ENCODE measurements at regions not wholly inside any gene's neighbourhood (a gene's known extent, or its start where the extent isn't known, plus 50 kb on each side); places are given as distances from the start of the nearest gene placed in this dataset.

DNA sequence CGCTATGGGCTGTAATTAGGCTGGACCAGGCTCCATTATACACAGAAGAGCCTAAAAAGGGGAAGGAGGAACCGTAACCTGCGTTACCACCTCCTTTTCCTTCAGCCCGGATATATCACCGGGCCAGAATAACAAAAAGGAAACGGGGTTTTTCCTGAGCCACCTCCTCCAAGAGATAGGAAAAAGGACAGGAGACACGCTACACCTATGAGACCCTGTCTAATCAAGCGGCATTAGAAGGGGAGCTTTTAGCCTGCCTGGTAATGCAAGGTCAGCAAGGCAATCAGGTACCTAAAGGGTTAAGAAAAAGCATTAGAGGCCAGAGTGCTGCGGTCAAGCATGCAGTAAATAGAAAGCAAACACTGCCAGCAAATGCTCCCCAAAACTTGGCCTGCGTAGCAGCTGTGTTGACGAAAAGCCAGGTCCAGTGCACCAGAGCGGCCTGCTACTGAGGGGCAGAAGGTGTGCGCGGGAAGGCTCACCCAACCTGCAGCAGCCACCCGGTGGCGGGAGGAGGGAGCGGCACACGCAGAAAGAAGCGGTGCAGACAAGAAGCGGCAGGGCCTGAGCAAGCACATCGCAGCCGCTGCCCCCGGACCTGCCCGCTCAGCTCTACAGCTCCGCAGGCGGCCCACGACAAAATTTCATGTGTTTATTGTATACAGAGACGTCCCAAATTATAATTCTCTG is 1466.1 kb downstream of the UQCRFS1 start:
- ChIA-PET POLR2A (no interaction called here), CTCF (interaction anchor here (1.5 kb wide), 1 partner anchor 18 kb away, joined by 3 read pairs; no protein-coding TSS in a partner anchor)
- TF ChIP-seq, protein P1, sequence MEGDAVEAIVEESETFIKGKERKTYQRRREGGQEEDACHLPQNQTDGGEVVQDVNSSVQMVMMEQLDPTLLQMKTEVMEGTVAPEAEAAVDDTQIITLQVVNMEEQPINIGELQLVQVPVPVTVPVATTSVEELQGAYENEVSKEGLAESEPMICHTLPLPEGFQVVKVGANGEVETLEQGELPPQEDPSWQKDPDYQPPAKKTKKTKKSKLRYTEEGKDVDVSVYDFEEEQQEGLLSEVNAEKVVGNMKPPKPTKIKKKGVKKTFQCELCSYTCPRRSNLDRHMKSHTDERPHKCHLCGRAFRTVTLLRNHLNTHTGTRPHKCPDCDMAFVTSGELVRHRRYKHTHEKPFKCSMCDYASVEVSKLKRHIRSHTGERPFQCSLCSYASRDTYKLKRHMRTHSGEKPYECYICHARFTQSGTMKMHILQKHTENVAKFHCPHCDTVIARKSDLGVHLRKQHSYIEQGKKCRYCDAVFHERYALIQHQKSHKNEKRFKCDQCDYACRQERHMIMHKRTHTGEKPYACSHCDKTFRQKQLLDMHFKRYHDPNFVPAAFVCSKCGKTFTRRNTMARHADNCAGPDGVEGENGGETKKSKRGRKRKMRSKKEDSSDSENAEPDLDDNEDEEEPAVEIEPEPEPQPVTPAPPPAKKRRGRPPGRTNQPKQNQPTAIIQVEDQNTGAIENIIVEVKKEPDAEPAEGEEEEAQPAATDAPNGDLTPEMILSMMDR (IDR thresholded peaks at IDR 0.05; ENCODE audit: control extremely low read depth, extremely low read depth, low read depth, missing control alignments), result no peak
- DNase-seq (ENCODE audit: extremely low spot score), result no peak

DNA sequence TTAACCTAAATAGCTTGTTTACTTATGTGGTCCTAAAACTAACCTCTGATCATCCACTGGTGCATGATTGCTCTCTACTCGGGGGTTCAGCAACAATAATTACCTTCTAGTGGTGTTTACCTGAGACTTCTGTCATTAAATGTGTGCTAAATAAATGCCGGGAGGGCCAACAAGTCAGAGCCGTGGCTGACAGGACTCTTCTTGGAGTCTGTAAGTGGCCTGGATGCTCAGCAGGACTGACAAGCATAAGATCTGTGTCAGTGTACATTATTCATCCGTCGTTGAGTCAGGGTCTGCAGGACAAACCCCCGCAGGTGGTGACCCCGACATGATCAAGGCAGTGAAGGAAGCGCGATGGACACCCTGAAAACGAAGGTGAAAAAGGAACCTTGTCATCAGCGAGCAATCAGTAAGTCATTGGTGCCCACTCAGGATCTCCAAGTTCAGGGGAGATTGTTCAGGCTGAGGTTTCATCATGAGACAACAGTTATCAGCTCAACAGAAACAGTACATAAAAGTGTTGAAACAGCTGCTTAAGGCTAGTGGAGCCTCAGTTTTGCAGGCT is 1466.9 kb downstream of the UQCRFS1 start:
- DNase-seq (ENCODE audit: extremely low spot score), result no peak
- CTCF ChIA-PET, result interaction anchor here (1.5 kb wide), 1 partner anchor 17 kb away, joined by 3 read pairs; no protein-coding TSS in a partner anchor
- POLR2A ChIA-PET, result no interaction called here
- TF ChIP-seq, protein P1 (IDR thresholded peaks at IDR 0.05; ENCODE audit: control extremely low read depth, extremely low read depth, low read depth, missing control alignments), result no peak

GRCh38 chr19:27744926-27745768 is 1467.8 kb downstream of the UQCRFS1 start:
- TF ChIP-seq, protein P1 (IDR thresholded peaks at IDR 0.05; ENCODE audit: control extremely low read depth, extremely low read depth, low read depth, missing control alignments), result no peak
- ChIA-PET CTCF (interaction anchor here (1.5 kb wide), 1 partner anchor 16 kb away, joined by 3 read pairs; no protein-coding TSS in a partner anchor), POLR2A (no interaction called here)
- no peak for DNase-seq (ENCODE audit: extremely low spot score)

DNA sequence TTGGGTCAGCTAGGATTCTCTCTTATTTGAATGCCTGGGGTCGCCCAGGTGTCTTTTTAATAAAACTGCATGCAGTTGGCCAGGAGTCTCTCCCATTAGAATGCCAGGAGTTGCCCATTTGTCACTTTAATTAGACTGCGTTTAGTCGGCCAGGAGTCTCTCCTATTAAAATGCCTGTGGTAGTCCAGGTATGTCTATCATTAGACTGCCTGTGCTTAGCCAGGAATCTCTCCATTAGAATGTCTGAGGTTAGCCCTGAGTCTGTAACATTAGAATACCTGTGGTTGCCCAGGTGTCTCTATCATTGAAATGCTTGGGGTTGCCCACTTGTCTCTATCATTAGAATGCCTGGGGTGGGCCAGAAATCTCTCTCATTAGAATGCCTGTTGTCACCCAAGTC is 1470.9 kb downstream of the UQCRFS1 start:
- no peak for DNase-seq (ENCODE audit: extremely low spot score)
- ChIA-PET CTCF (no interaction called here), POLR2A (no interaction called here)
- TF ChIP-seq, protein P1 (IDR thresholded peaks at IDR 0.05; ENCODE audit: control extremely low read depth, extremely low read depth, low read depth, missing control alignments), result no peak

DNA sequence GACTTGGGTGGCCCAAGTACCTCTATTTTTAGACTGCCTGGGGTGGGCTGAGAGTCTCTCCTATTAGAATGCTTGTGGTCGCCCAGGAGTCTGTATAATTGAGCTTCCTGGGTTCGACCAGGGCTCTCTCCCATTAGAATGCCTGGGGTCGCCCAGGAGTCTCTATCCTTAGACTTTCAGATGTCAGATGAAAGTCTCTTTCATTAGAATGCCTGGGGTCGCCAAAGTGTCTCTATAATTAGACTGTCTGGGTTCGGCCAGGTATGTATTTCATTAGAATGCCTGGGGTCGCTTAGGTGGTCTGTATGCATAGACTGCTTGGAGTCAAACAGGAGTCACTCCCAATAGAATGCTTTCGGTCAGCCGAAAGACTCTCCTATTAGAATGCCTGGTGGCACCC is 1471.7 kb downstream of the UQCRFS1 start:
- no peak for DNase-seq (ENCODE audit: extremely low spot score)
- TF ChIP-seq, protein P1 (IDR thresholded peaks at IDR 0.05; ENCODE audit: control extremely low read depth, extremely low read depth, low read depth, missing control alignments), result no peak
- ChIA-PET CTCF (no interaction called here), POLR2A (no interaction called here)

DNA sequence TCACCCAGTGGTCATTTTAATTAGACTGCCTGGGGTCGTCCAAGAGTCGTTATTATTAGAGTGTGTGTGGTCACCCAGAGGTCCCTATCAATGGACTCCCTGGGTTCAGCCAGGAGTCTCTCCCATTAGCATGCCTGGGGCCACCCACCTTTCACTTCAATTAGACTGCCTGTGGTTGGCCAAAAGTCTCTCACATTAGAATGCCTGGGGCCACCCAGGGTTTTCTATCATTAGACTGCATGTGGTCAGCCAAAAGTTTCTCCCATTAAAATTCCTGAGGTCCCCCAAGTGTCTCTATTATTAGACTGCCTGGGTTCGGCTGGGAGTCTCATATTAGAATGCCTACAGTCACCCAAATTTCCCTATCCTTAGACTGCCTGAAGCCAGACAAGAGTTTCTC is 1472.6 kb downstream of the UQCRFS1 start:
- DNase-seq (ENCODE audit: extremely low spot score), result no peak
- TF ChIP-seq, protein P1 (IDR thresholded peaks at IDR 0.05; ENCODE audit: control extremely low read depth, extremely low read depth, low read depth, missing control alignments), result no peak
- ChIA-PET POLR2A (no interaction called here), CTCF (no interaction called here)
